Heart left ventricle (tissue), 13 donors: ENCODE measurements at regions not wholly inside any gene's neighbourhood (a gene's known extent, or its start where the extent isn't known, plus 50 kb on each side); places are given as distances from the start of the nearest gene placed in this dataset.
"Not testable (repeated sequence)": the region's sequence is repeated elsewhere in the genome, so short reads cannot be mapped to it uniquely, and the experiment has no call there.

Experiments used
- CTCF ChIP-seq, 12 donors: fragments of 200-600 bp; sonication (generic) in 4 of 12; IDR thresholded peaks; one replicate each; pipeline versions ENCODE4 v1.5.0 to v1.8.0; 2018 to 2022; ENCODE audit warnings: antibody characterized with exemption in 12 of 12, mild to moderate bottlenecking in 5 of 12
- POLR2A ChIP-seq, 2 donors: fragments of 450-650 bp; IDR thresholded peaks; one replicate each; pipeline ENCODE4 v1.6.1; 2017; ENCODE audit warnings: antibody characterized with exemption in 2 of 2, mild to moderate bottlenecking in 2 of 2, moderate library complexity in 2 of 2
- donor health status: ischemic (EF 13 %, LVEDD 7.1; RV severe dilation, severe dysfunction).
- donor health status: DM: no; HTN: yes; CAD: no.
- donor health status: DM: no; HTN: no; CAD: no.
- donor health status: ischemic (EF 25% LVEDD 6.9; RV normal size, moderate dysfunction).
- donor health status: ischemic (EF 25% LVEDD 5.7; RV mildly dilated, moderate dysfunction).
- donor health status: ischemic (EF 35%, LVEDD 5.7; RV mildly dilated, moderate dysfunction).
- donor health status: nonischemic (EF 11% LVEDD 7.7; RV severe dilation, severe dysfunction).
- donor health status: DM: yes; HTN: yes; CAD: no.
- donor health status: PGD.
- donor health status: ischemic (EF 29% LVEDD 5.4; RV normal size, mild dysfunction).
- donor health status: nonischemic (EF 23%, LVEDD 6.1; RV moderate dilation, normal function).

- not testable (repeated sequence) for TF ChIP-seq CTCF, POLR2A (IDR thresholded peaks at IDR 0.05)
Observed at GRCh38 chr22:11067937-11068336, 4460.1 kb upstream of the OR11H1 start.
